OCI-LY1 (cell line): ENCODE measurements at regions not wholly inside any gene's neighbourhood (a gene's known extent, or its start where the extent isn't known, plus 50 kb on each side); places are given as distances from the start of the nearest gene placed in this dataset.

Source experiments
- H2AFZ ChIP-seq: fragments of 200-600 bp; sonication (generic), shearing (Covaris generic); 2 replicates; pipeline ENCODE4 v1.6.0; 2014; ENCODE audit warnings: antibody characterized with exemption, mild to moderate bottlenecking, low read length
- H3F3A ChIP-seq: fragments of 200-600 bp; sonication (generic), shearing (Covaris generic); 2 replicates; pipeline ENCODE4 v1.6.0; 2014; ENCODE audit warnings: mild to moderate bottlenecking, antibody characterized with exemption, low read length, moderate library complexity; ENCODE audit not compliant: insufficient read depth
- H3K27ac ChIP-seq: fragments of 200-600 bp; sonication (generic); 2 replicates; pipeline ENCODE4 v1.5.1; 2014; ENCODE audit warnings: low read length, mixed run types, mild to moderate bottlenecking, low read depth; ENCODE audit not compliant: poor library complexity, severe bottlenecking
- H3K27me3 ChIP-seq: fragments of 200-600 bp; sonication (generic); 2 replicates; pipeline ENCODE4 v1.6.0; 2014; ENCODE audit warnings: antibody characterized with exemption, mild to moderate bottlenecking, low read length, moderate library complexity; ENCODE audit not compliant: insufficient read depth
- H3K36me3 ChIP-seq: fragments of 200-600 bp; sonication (generic); 2 replicates; pipeline ENCODE4 v1.6.1; 2014; ENCODE audit warnings: mild to moderate bottlenecking, antibody characterized with exemption, low read length, moderate library complexity, mixed read lengths; ENCODE audit not compliant: insufficient read depth
- H3K4me1 ChIP-seq: fragments of 200-600 bp; sonication (generic); 2 replicates; pipeline ENCODE4 v1.5.1; 2014; ENCODE audit warnings: mild to moderate bottlenecking, low read length, moderate library complexity; ENCODE audit not compliant: insufficient read depth, severe bottlenecking
- H3K4me2 ChIP-seq: fragments of 200-600 bp; sonication (generic), shearing (Covaris generic); 2 replicates; pipeline ENCODE4 v1.6.1; 2014; ENCODE audit warnings: low read length
- H3K4me3 ChIP-seq: fragments of 200-600 bp; sonication (generic); 2 replicates; pipeline ENCODE4 v1.5.1; 2014; ENCODE audit warnings: low read length, low read depth, mild to moderate bottlenecking, mixed read lengths; ENCODE audit not compliant: poor library complexity, severe bottlenecking
- H3K79me2 ChIP-seq: fragments of 200-600 bp; shearing (Covaris generic); 2 replicates; pipeline ENCODE4 v1.6.1; 2016; ENCODE audit warnings: mixed run types, low read length, mixed read lengths; ENCODE audit not compliant: insufficient read depth
- H3K9ac ChIP-seq: fragments of 200-600 bp; sonication (generic), shearing (Covaris generic); 2 replicates; pipeline ENCODE4 v1.6.1; 2014; ENCODE audit warnings: mild to moderate bottlenecking, low read length, mixed read lengths
- H3K9me2 ChIP-seq: fragments of 200-600 bp; sonication (generic), shearing (Covaris generic); 2 replicates; pipeline ENCODE4 v1.6.1; 2014; ENCODE audit warnings: low read depth, mild to moderate bottlenecking, low read length, mixed read lengths
- H3K9me3 ChIP-seq: fragments of 200-600 bp; shearing (Covaris generic); 2 replicates; pipeline ENCODE4 v1.6.1; 2014; ENCODE audit warnings: low read length, mixed read lengths
- H4K20me1 ChIP-seq: fragments of 200-600 bp; sonication (generic), shearing (Covaris generic); 2 replicates; pipeline ENCODE4 v1.6.0; 2016; ENCODE audit warnings: mild to moderate bottlenecking, low read length; ENCODE audit not compliant: insufficient read depth
- EZH2 ChIP-seq: fragments of 200-600 bp; sonication (generic), shearing (Covaris generic); IDR thresholded peaks from 2 replicates; pipeline ENCODE4 v1.8.0; 2017; ENCODE audit warnings: borderline replicate concordance, mixed run types, mild to moderate bottlenecking, antibody characterized with exemption, low read length, moderate library complexity, mixed read lengths
- TF ChIP-seq, protein P1 (sequence below): fragments of 200-600 bp; sonication (generic), shearing (Covaris generic); IDR thresholded peaks from 2 replicates; pipeline ENCODE4 v1.5.1; 2017; ENCODE audit warnings: mild to moderate bottlenecking, antibody characterized with exemption, low read length, moderate library complexity, mixed read lengths

DNA sequence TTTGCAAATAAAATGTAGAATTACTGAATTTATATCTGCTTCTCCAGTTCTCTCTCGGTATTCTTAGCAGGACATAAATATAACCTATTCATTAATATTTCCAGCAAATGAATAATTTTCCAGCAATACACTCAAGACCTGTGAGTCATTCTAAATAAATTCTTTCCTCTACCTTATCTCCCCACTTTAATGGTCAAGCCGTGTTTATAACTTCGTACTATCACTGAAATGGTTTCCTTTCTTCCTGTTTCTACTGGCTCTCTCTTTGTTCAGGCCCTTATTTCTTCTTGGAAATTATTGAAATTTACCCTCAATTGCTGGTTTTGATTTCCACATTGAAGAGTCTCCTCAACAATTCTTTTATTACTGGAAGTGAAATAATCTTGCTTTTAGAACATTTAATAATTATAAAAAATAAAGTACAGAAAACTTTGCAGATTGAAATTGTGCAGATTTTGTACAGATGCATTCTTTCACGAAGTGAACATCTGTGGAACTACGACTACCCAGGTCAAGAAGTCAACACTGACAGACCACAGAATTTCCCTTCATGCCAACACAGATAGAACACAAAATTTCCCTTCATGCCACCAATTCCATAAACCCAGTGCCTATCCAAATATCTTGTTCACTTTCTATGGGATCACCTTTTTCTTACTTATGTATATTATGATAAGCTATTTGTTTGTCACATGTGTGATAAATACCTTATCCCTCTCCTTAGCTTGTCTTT lies 205.7 kb downstream of the FAT4 start:
- Histone ChIP-seq H3K9me2 (no peaks in the 10 kb centered on the region), H3K4me2 (no peak overlapping the region), H3K4me1 (no peaks in the 10 kb centered on the region), H4K20me1 (no peaks in the 10 kb centered on the region), H3K9me3 (no peaks in the 10 kb centered on the region), H3K27me3 (no peaks in the 10 kb centered on the region), H3F3A (no peaks in the 10 kb centered on the region), H3K36me3 (no peaks in the 10 kb centered on the region), H3K4me3 (no peak overlapping the region), H3K79me2 (no peaks in the 10 kb centered on the region), H3K9ac (no peak overlapping the region), H2AFZ (no peak overlapping the region), H3K27ac (no peak overlapping the region)
- no peak for TF ChIP-seq EZH2
- TF ChIP-seq, protein P1, sequence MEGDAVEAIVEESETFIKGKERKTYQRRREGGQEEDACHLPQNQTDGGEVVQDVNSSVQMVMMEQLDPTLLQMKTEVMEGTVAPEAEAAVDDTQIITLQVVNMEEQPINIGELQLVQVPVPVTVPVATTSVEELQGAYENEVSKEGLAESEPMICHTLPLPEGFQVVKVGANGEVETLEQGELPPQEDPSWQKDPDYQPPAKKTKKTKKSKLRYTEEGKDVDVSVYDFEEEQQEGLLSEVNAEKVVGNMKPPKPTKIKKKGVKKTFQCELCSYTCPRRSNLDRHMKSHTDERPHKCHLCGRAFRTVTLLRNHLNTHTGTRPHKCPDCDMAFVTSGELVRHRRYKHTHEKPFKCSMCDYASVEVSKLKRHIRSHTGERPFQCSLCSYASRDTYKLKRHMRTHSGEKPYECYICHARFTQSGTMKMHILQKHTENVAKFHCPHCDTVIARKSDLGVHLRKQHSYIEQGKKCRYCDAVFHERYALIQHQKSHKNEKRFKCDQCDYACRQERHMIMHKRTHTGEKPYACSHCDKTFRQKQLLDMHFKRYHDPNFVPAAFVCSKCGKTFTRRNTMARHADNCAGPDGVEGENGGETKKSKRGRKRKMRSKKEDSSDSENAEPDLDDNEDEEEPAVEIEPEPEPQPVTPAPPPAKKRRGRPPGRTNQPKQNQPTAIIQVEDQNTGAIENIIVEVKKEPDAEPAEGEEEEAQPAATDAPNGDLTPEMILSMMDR = no peak

DNA sequence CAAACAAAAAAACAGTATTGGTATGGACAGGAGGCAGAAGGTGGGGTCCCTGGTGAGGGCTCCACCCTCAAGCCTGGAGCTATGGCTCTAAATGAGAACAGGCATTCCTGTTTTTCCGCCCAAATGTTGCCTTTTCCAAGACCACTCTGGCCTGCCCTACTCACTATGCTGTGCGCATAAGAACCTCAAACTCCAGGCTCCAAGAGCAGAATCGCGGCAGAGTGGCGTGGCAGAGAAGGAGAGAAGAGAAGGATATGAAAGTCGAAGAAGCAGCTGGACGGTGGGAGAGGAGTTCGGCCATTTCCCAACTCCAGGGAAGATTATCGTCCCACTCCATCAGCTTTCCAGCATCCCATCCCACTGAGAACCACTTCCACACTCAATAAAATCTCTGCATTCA lies 207.8 kb downstream of the FAT4 start:
- H3K9me2 ChIP-seq = no peaks in the 10 kb centered on the region
- no peaks in the 10 kb centered on the region for H3K27me3 ChIP-seq
- no peak overlapping the region for H3K4me3 ChIP-seq
- H3K36me3 ChIP-seq = no peaks in the 10 kb centered on the region
- H2AFZ ChIP-seq = no peak overlapping the region
- no peaks in the 10 kb centered on the region for H3K79me2 ChIP-seq
- no peaks in the 10 kb centered on the region for H3F3A ChIP-seq
- TF ChIP-seq EZH2 = no peak
- TF ChIP-seq, protein P1 = no peak
- no peaks in the 10 kb centered on the region for H4K20me1 ChIP-seq
- H3K27ac ChIP-seq = no peak overlapping the region
- no peak overlapping the region for H3K9ac ChIP-seq
- H3K4me2 ChIP-seq = no peak overlapping the region
- no peaks in the 10 kb centered on the region for H3K4me1 ChIP-seq
- no peaks in the 10 kb centered on the region for H3K9me3 ChIP-seq

DNA sequence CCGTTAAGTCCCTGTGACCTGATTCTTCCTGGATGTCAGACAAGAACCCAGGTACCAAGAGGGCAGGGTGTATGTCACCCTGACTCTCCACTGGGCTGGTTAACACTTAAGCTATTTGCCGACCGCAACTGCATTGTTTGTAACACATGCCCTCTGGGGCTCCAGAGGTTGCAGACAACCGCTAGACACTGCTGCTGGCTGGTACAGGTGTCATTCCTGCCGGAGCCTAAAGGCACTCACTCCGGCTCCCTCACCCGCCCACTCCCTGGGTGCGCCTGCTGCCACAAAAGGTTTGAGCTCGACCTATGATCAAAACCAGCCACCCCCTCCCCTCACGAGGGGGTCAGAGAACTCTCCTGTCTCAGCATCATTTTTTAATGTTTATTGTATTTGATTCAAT lies 208.2 kb downstream of the FAT4 start:
- Histone ChIP-seq H3K4me3 (no peak overlapping the region), H3K27me3 (no peaks in the 10 kb centered on the region), H3K9me2 (no peaks in the 10 kb centered on the region), H3K9me3 (no peaks in the 10 kb centered on the region), H3K79me2 (no peaks in the 10 kb centered on the region), H3K36me3 (no peaks in the 10 kb centered on the region), H3F3A (no peaks in the 10 kb centered on the region), H3K4me2 (no peak overlapping the region), H2AFZ (no peak overlapping the region), H3K9ac (no peak overlapping the region), H3K27ac (no peak overlapping the region), H4K20me1 (no peaks in the 10 kb centered on the region), H3K4me1 (no peaks in the 10 kb centered on the region)
- no peak for TF ChIP-seq EZH2
- TF ChIP-seq, protein P1 = no peak
